ENCODE measurements at regions not wholly inside any gene's neighbourhood (a gene's known extent, or its start where the extent isn't known, plus 50 kb on each side); places are given as distances from the start of the nearest gene placed in this dataset.

DNA sequence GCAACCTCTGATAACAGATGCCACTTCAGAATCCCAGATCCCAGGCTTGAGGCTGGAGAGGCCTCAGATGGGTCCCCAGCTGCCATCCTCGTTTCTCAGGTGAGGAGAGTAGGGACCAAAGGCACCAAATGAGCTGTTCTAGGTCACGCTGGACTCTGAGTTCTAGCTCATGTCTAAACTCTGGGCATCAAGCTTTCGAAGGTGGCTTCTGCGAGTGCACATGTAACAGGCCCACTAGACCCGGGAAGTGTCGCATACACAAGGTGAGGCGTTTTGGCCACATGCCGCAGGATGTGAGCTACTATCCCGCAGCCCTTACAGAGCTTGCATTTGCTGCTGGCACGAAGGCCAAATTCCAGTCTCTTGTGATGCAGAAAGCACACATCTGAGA lies 355.1 kb upstream of the SHH start:
- DNase-seq (ENCODE audit: low spot score) = peak; percentile 47
- TF ChIP-seq, protein P1, sequence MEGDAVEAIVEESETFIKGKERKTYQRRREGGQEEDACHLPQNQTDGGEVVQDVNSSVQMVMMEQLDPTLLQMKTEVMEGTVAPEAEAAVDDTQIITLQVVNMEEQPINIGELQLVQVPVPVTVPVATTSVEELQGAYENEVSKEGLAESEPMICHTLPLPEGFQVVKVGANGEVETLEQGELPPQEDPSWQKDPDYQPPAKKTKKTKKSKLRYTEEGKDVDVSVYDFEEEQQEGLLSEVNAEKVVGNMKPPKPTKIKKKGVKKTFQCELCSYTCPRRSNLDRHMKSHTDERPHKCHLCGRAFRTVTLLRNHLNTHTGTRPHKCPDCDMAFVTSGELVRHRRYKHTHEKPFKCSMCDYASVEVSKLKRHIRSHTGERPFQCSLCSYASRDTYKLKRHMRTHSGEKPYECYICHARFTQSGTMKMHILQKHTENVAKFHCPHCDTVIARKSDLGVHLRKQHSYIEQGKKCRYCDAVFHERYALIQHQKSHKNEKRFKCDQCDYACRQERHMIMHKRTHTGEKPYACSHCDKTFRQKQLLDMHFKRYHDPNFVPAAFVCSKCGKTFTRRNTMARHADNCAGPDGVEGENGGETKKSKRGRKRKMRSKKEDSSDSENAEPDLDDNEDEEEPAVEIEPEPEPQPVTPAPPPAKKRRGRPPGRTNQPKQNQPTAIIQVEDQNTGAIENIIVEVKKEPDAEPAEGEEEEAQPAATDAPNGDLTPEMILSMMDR (IDR thresholded peaks at IDR 0.05) = no peak
- H3K4me3 ChIP-seq = no peak overlapping the region
- H3K27ac ChIP-seq = no peak overlapping the region

- no peak overlapping the region for H3K27ac ChIP-seq
- TF ChIP-seq, protein P1 (IDR thresholded peaks at IDR 0.05) = no peak
- peak; percentile 54 for DNase-seq (ENCODE audit: low spot score)
- no peak overlapping the region for H3K4me3 ChIP-seq
Observed at GRCh38 chr7:156166692-156167416, 354.6 kb upstream of the SHH start.

DNA sequence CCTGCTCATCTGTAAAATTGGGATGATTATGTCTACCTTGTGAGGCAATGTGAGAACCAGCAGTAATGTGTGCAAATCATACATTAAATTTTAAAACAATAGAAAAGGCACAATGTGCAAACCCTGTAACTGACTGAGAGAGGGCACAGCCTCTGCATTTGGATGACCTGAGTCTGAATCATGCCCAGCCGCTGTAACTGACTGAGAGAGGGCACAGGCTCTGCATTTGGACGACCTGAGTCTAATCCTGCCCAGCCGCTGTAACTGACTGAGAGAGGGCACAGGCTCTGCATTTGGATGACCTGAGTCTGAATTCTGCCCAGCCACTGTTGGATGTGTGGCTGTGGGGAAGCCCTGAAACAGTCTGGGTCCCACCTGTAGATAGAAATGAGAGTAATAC lies 351.5 kb upstream of the SHH start:
- Histone ChIP-seq H3K27ac (no peak overlapping the region), H3K4me3 (no peak overlapping the region)
- DNase-seq (ENCODE audit: low spot score) = no peak
- TF ChIP-seq, protein P1 (IDR thresholded peaks at IDR 0.05) = no peak

DNA sequence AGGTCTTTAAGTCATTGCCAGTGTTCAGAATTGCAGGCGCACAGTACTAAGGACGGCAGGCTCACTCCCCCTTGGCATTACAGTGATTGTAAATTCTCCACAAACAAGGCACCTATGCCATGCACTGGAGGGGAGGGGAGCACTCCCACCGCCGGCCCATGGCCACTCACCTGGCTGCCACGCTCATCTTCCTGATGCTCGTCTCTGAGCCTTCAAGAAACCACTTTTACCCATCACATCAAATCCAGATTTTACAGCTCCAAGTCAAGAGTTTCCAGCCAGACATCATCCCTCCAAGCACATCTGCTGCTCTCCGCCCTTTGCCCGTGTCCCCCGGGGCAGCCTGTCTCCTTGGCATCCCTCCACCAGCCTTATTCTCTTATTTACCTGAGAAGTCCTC lies 350.2 kb upstream of the SHH start:
- peak; percentile 52 for DNase-seq (ENCODE audit: low spot score)
- TF ChIP-seq, protein P1 (IDR thresholded peaks at IDR 0.05) = no peak
- H3K4me3 ChIP-seq = no peak overlapping the region
- no peak overlapping the region for H3K27ac ChIP-seq

DNA sequence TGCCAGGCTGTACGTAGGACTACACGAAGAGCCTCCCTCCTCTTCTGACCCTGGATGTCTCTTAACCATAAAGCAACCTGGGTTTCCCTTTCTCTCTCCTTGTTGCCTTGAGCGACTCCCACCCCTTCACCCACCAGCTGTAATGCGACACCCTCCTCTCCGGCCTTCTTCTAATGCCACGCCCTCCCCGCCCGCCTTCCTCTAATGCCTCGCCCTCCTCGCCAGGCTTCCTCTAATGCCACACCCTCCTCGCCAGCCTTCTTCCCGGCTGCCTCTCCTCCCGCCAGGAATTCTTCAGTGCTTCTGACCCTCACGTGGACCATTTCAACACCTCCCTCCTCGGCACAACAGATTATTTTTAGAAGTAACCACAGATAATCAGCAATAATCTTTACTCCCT lies 348.5 kb upstream of the SHH start:
- DNase-seq (ENCODE audit: low spot score) = peak; percentile 36
- no peak overlapping the region for H3K27ac ChIP-seq
- TF ChIP-seq, protein P1 (IDR thresholded peaks at IDR 0.05) = no peak
- H3K4me3 ChIP-seq = no peak overlapping the region

GRCh38 chr7:156158693-156159092 lies 346.4 kb upstream of the SHH start:
- H3K4me3 ChIP-seq = no peak overlapping the region
- DNase-seq (ENCODE audit: low spot score) = peak; percentile 52
- no peak overlapping the region for H3K27ac ChIP-seq
- TF ChIP-seq, protein P1 (IDR thresholded peaks at IDR 0.05) = no peak

DNA sequence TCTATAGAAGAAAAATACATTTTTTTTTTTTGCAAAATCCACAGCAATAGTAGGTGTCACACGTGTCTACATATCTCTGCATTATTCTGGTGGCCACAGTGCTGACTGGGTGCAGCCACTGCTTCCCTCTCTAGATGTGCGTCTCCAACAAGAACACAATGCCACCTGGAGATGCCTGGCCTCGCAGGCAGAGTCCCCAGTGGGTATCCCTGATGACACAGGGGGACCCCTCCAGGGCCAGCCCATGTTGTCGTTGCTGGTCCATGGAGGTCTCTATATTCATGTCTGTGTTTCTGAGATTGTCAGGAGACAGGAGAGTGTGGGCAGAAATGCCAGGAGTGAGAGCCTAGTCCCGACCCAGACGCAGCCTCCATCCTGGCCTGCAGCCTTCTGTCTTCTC lies 345.9 kb upstream of the SHH start:
- Histone ChIP-seq H3K4me3 (no peak overlapping the region), H3K27ac (no peak overlapping the region)
- TF ChIP-seq, protein P1 (IDR thresholded peaks at IDR 0.05) = no peak
- DNase-seq (ENCODE audit: low spot score) = peak; percentile 41

Measured in coronary artery (tissue), 2 donors.